MM.1S (cell line): ENCODE measurements at regions not wholly inside any gene's neighbourhood (a gene's known extent, or its start where the extent isn't known, plus 50 kb on each side); places are given as distances from the start of the nearest gene placed in this dataset.

Experiments
- CTCF ChIP-seq: fragments of 300-600 bp; sonication (generic); IDR thresholded peaks from 2 replicates; pipeline ENCODE4 v1.5.1; 2016; ENCODE audit warnings: antibody characterized with exemption, low read length, mixed read lengths
- EZH2 ChIP-seq: fragments of 300-600 bp; sonication (generic); optimal IDR thresholded peaks from 2 replicates; pipeline ENCODE3; 2017; ENCODE audit warnings: low read depth, mild to moderate bottlenecking, antibody characterized with exemption, low read length, mixed read lengths
- EZH2phosphoT487 ChIP-seq: fragments of 300-600 bp; sonication (generic); IDR thresholded peaks from 2 replicates; pipeline ENCODE4 v1.6.1; 2018; ENCODE audit warnings: antibody characterized with exemption, low read length

GRCh38 chrX:38871129-38872029 is 70.1 kb downstream of the MID1IP1 start:
- TF ChIP-seq CTCF, result no peak
- TF ChIP-seq EZH2, result no peak
- no peak for TF ChIP-seq EZH2phosphoT487
